GM12872 (cell line): ENCODE measurements at regions not wholly inside any gene's neighbourhood (a gene's known extent, or its start where the extent isn't known, plus 50 kb on each side); places are given as distances from the start of the nearest gene placed in this dataset.

ENCODE experiments used
- CTCF ChIP-seq: IDR thresholded peaks from 3 replicates; pipeline ENCODE4 v1.5.1; 2011; ENCODE audit warnings: low read depth, mild to moderate bottlenecking, low read length, moderate library complexity; ENCODE audit not compliant: insufficient read depth

GRCh38 chr10:54962134-54962900 lies 161.3 kb upstream of the PCDH15 start:
- TF ChIP-seq CTCF, result no peak

- TF ChIP-seq CTCF, result no peak
Measured at GRCh38 chr10:54961040-54961439, 160.0 kb upstream of the PCDH15 start.

- TF ChIP-seq CTCF, result no peak
Measured at GRCh38 chr10:54958844-54959243, 157.8 kb upstream of the PCDH15 start.

GRCh38 chr10:54947605-54948004 lies 146.6 kb upstream of the PCDH15 start:
- TF ChIP-seq CTCF, result no peak

- 0 out of 3 replicates have a peak, but pooled peaks have one; percentile 5 for TF ChIP-seq CTCF
Measured at GRCh38 chr10:54940418-54940817, 139.4 kb upstream of the PCDH15 start.

- TF ChIP-seq CTCF, result no peak
Measured at GRCh38 chr10:54914049-54914448, 113.0 kb upstream of the PCDH15 start.

GRCh38 chr10:54909165-54909564 lies 108.1 kb upstream of the PCDH15 start:
- no peak for TF ChIP-seq CTCF
